H1 (cell line): ENCODE measurements at regions not wholly inside any gene's neighbourhood (a gene's known extent, or its start where the extent isn't known, plus 50 kb on each side); places are given as distances from the start of the nearest gene placed in this dataset.

Experiments used
- ASH2L ChIP-seq: fragments of 200-600, 300-600 bp; sonication (generic); IDR thresholded peaks from one replicate; pipeline ENCODE4 v1.7.1; 2017; ENCODE audit warnings: low read length
- MAFK ChIP-seq: IDR thresholded peaks from 2 replicates; pipeline ENCODE4 v1.6.1; 2012; ENCODE audit warnings: low read depth, mild to moderate bottlenecking, improper control_type of control experiment, low read length
- POLR2A ChIP-seq, 2 experiments: IDR thresholded peaks; 1 replicate in 1 of 2; 2 replicates in 1 of 2; pipeline ENCODE4 v1.6.1; 2011; ENCODE audit warnings: low read depth in 2 of 2, low read length in 2 of 2, mild to moderate bottlenecking in 2 of 2; ENCODE audit errors: control extremely low read depth in 1 of 2
- SP1 ChIP-seq: IDR thresholded peaks from 2 replicates; pipeline ENCODE4 v1.6.1; 2011; ENCODE audit warnings: low read depth, low read length
- TBP ChIP-seq: IDR thresholded peaks from 2 replicates; pipeline ENCODE4 v1.6.1; 2011; ENCODE audit warnings: low read depth, low read length, improper control_type of control experiment
- TEAD4 ChIP-seq: IDR thresholded peaks from 2 replicates; pipeline ENCODE4 v1.6.1; 2012; ENCODE audit warnings: low read depth, low read length, inconsistent platforms, mixed read lengths

GRCh38 chr20:50459124-50459918 is 50.9 kb upstream of the PTPN1 start (continued):
- no peak for TF ChIP-seq MAFK
- no peak for TF ChIP-seq POLR2A (IDR thresholded peaks at IDR 0.05; ENCODE audit: control extremely low read depth in 1 of 2, low read depth in 2 of 2, low read length in 2 of 2)
- no peak for TF ChIP-seq ASH2L
- TF ChIP-seq TEAD4: no peak
- TF ChIP-seq SP1: no peak
- no peak for TF ChIP-seq TBP
